IPS-15b (cell line): ENCODE measurements at regions not wholly inside any gene's neighbourhood (a gene's known extent, or its start where the extent isn't known, plus 50 kb on each side); places are given as distances from the start of the nearest gene placed in this dataset.

Experiments
- H3K27me3 ChIP-seq: one replicate; pipeline ENCODE4 v1.6.1; 2013; ENCODE audit warnings: low read length; ENCODE audit not compliant: control insufficient read depth, insufficient read depth
- H3K36me3 ChIP-seq: one replicate; pipeline ENCODE4 v1.6.1; 2013; ENCODE audit warnings: low read length; ENCODE audit not compliant: control insufficient read depth, insufficient read depth
- H3K4me1 ChIP-seq: one replicate; pipeline ENCODE4 v1.6.1; 2013; ENCODE audit warnings: mild to moderate bottlenecking, low read length; ENCODE audit not compliant: control insufficient read depth, insufficient read depth
- H3K4me3 ChIP-seq: one replicate; pipeline ENCODE4 v1.5.1; 2013; ENCODE audit warnings: low read depth, low read length
- H3K9ac ChIP-seq: one replicate; pipeline ENCODE4 v1.6.1; 2013; ENCODE audit warnings: low read depth, mild to moderate bottlenecking, low read length
- H3K9me3 ChIP-seq: one replicate; pipeline ENCODE4 v1.6.1; 2013; ENCODE audit warnings: mild to moderate bottlenecking, low read length; ENCODE audit not compliant: control insufficient read depth, insufficient read depth

GRCh38 chr18:1252936-1253335 is 348.3 kb downstream of the ADCYAP1 start:
- H3K27me3 ChIP-seq, result no peaks in the 10 kb centered on the region
- no peak overlapping the region for H3K9ac ChIP-seq
- no peaks in the 10 kb centered on the region for H3K36me3 ChIP-seq
- H3K9me3 ChIP-seq, result no peaks in the 10 kb centered on the region
- H3K4me1 ChIP-seq, result no peaks in the 10 kb centered on the region
- H3K4me3 ChIP-seq, result no peak overlapping the region

DNA sequence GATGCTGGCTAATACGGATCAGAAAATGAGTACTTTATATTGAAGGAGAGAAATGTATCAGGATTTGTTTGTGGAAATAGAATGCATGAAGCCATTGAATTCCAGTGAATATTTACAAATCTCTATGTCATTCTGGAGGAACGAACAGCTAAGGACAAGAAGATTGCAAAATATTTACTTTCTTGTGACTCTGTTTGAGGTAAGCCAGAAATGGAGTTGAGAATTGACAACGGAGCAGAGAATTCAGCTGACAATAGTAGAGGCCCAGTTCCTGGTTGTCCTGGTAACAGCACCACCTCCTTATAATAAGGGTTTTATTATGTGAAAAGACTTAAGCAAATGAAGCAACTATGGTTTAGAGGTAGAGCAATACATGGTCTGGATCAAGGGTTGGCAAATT is 349.2 kb downstream of the ADCYAP1 start:
- no peak overlapping the region for H3K4me3 ChIP-seq
- H3K27me3 ChIP-seq, result no peaks in the 10 kb centered on the region
- no peak overlapping the region for H3K9ac ChIP-seq
- H3K9me3 ChIP-seq, result no peaks in the 10 kb centered on the region
- no peaks in the 10 kb centered on the region for H3K4me1 ChIP-seq
- no peaks in the 10 kb centered on the region for H3K36me3 ChIP-seq

- no peaks in the 10 kb centered on the region for H3K36me3 ChIP-seq
- no peaks in the 10 kb centered on the region for H3K9me3 ChIP-seq
- no peak overlapping the region for H3K4me3 ChIP-seq
- no peaks in the 10 kb centered on the region for H3K27me3 ChIP-seq
- no peak overlapping the region for H3K9ac ChIP-seq
- H3K4me1 ChIP-seq, result no peaks in the 10 kb centered on the region
These were observed 356.4 kb downstream of the ADCYAP1 start for GRCh38 chr18:1261054-1261453.

DNA sequence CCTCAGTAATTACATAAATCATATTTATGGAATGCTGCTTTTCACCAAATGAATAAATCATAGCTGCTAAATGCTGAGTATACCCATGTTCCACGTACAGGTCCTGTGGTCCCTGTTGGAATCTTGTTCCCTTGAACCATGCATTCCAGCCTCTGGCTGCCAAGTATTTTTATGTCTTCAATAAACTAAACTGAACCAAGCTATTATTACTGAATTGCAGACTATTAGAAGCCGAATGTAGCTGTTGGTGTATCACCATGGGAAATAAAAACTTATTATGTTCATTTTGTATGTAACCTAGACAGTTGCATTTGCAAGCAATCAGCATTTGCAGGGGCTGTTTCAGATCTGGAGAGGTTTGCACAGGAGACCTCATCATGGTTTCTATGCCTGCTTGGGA is 362.4 kb downstream of the ADCYAP1 start:
- H3K36me3 ChIP-seq, result no peaks in the 10 kb centered on the region
- no peak overlapping the region for H3K9ac ChIP-seq
- no peak overlapping the region for H3K4me3 ChIP-seq
- H3K9me3 ChIP-seq, result no peaks in the 10 kb centered on the region
- H3K27me3 ChIP-seq, result no peaks in the 10 kb centered on the region
- no peaks in the 10 kb centered on the region for H3K4me1 ChIP-seq

- Histone ChIP-seq H3K4me1 (no peaks in the 10 kb centered on the region), H3K36me3 (no peaks in the 10 kb centered on the region), H3K27me3 (no peaks in the 10 kb centered on the region), H3K9ac (no peak overlapping the region), H3K9me3 (no peaks in the 10 kb centered on the region), H3K4me3 (no peak overlapping the region)
These were observed 365.4 kb downstream of the ADCYAP1 start for GRCh38 chr18:1270081-1270480.

GRCh38 chr18:1273469-1273868 is 368.8 kb downstream of the ADCYAP1 start:
- Histone ChIP-seq H3K27me3 (no peaks in the 10 kb centered on the region), H3K36me3 (no peaks in the 10 kb centered on the region), H3K4me1 (no peaks in the 10 kb centered on the region), H3K9ac (no peak overlapping the region), H3K9me3 (no peaks in the 10 kb centered on the region), H3K4me3 (no peak overlapping the region)

DNA sequence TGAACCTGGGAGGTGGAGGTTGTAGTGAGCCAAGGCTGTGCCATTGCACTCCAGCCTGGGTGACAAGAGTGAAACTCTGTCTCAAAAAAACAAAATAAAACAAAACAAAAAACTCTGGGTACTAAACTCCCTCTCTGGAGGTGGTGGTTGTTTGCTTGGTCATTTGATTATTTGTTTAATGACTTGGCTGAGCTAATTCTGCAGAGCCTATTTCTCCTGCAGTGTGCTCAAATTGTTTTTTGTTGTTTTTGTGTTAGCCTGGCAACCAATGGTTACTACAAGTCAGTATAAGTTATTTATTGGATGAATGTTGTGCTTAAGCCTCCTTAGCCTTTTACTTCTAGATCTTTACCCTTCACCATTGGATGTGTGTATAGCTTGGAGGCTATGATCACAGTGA is 387.5 kb downstream of the ADCYAP1 start:
- H3K4me1 ChIP-seq, result no peaks in the 10 kb centered on the region
- no peaks in the 10 kb centered on the region for H3K9me3 ChIP-seq
- H3K9ac ChIP-seq, result no peak overlapping the region
- H3K36me3 ChIP-seq, result no peaks in the 10 kb centered on the region
- no peaks in the 10 kb centered on the region for H3K27me3 ChIP-seq
- no peak overlapping the region for H3K4me3 ChIP-seq

DNA sequence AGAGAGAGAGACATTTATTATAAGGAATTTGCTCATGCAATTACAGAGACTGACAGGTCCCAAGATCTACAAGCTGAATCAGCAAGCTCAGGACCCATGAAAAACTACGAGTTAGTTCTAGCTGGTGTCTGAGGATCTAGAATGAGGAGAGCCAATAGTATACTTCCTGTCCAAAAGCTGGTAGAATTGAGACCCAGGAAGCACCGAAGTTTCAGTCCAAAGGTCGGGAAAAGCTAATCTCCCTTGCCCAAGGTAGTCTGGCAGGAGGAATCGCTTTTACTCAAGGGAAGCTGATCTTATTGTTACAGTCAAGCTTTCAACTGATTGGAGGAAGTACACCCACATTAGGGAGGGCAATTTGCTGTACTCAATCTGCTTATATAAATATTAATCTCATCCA is 389.6 kb downstream of the ADCYAP1 start:
- no peaks in the 10 kb centered on the region for H3K36me3 ChIP-seq
- peaks cover 3% of the 10 kb centered on the region for H3K4me1 ChIP-seq
- no peak overlapping the region for H3K9ac ChIP-seq
- no peaks in the 10 kb centered on the region for H3K27me3 ChIP-seq
- no peak overlapping the region for H3K4me3 ChIP-seq
- no peaks in the 10 kb centered on the region for H3K9me3 ChIP-seq

- Histone ChIP-seq H3K27me3 (no peaks in the 10 kb centered on the region), H3K36me3 (no peaks in the 10 kb centered on the region), H3K4me3 (no peak overlapping the region), H3K4me1 (peaks cover 3% of the 10 kb centered on the region), H3K9me3 (no peaks in the 10 kb centered on the region), H3K9ac (no peak overlapping the region)
These were observed 391.6 kb downstream of the ADCYAP1 start for GRCh38 chr18:1296237-1296636.

DNA sequence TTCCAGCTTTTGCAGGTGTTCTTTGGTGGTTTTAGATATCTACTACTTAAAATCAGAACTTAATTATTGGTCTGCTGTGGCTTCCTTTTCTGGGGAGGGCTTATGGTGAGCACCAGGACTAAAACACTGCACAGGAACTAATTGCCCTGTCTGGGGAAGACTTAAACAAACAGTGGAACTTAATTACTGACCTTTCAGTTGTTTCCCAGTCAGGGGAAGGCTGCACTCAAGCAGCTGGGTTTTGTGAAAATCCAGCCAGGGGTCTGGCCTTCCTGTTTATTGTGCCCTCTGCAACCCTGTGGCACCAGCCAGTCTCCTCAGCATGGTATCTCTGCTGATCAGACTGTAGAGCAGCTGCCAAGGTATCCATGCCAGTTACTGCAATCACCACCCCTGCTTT is 398.2 kb downstream of the ADCYAP1 start:
- Histone ChIP-seq H3K36me3 (no peaks in the 10 kb centered on the region), H3K4me3 (no peak overlapping the region), H3K9ac (no peak overlapping the region), H3K4me1 (no peaks in the 10 kb centered on the region), H3K27me3 (no peaks in the 10 kb centered on the region), H3K9me3 (no peaks in the 10 kb centered on the region)

DNA sequence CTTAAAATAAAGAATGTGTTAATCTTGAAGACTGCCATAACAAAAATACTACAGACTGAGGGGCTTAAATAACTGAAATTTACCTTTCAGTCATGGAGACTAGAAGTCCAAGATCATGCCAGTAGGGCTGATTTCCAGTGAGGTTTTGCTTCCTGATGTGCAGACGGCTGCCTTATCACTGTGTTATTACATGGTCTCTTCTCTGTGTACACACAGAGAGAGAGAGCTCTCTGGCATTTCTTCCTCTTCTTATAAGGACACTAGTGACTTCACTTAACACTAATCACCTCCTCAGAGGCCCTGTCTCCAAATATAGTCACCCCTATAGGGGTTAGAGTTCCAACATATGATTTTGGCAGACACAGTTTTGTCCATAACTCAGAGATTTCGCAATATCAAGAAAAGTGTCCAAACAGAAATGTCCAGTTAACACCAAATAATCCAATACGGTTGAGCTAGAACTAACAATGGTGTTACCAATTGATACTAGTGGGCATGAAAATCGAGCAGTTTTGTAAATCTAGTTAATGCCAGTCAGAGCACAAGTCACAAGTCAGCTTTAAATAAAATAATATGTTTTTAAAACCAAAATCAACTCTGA is 399.8 kb downstream of the ADCYAP1 start:
- H3K9ac ChIP-seq, result no peak overlapping the region
- H3K27me3 ChIP-seq, result no peaks in the 10 kb centered on the region
- H3K4me3 ChIP-seq, result no peak overlapping the region
- H3K36me3 ChIP-seq, result no peaks in the 10 kb centered on the region
- no peaks in the 10 kb centered on the region for H3K9me3 ChIP-seq
- no peaks in the 10 kb centered on the region for H3K4me1 ChIP-seq

- Histone ChIP-seq H3K27me3 (no peaks in the 10 kb centered on the region), H3K4me3 (no peak overlapping the region), H3K36me3 (no peaks in the 10 kb centered on the region), H3K4me1 (no peaks in the 10 kb centered on the region), H3K9ac (no peak overlapping the region), H3K9me3 (no peaks in the 10 kb centered on the region)
These were observed 402.0 kb downstream of the ADCYAP1 start for GRCh38 chr18:1306641-1307040.
